HL-60 (cell line): ENCODE measurements at regions not wholly inside any gene's neighbourhood (a gene's known extent, or its start where the extent isn't known, plus 50 kb on each side); places are given as distances from the start of the nearest gene placed in this dataset.

Experiments used
- DNase-seq, 2 experiments: peaks; one replicate each; pipeline ENCODE4 v3.0.0-alpha.2; 2010 to 2020; ENCODE audit warnings: low read depth in 1 of 2, low spot score in 1 of 2
- H3K27ac ChIP-seq: fragments of 250-450 bp; sonication (Bioruptor Pico); replicated peaks from 2 replicates; pipeline ENCODE4 v1.5.1; 2020; ENCODE audit warnings: mild to moderate bottlenecking, moderate library complexity
- H3K27me3 ChIP-seq: fragments of 250-450 bp; sonication (Bioruptor Pico); 2 replicates; pipeline ENCODE4 v1.5.1; 2021; ENCODE audit warnings: mild to moderate bottlenecking, moderate library complexity; ENCODE audit not compliant: insufficient read depth, poor library complexity, severe bottlenecking
- H3K4me3 ChIP-seq: replicated peaks from 2 replicates; pipeline ENCODE4 v1.5.1; 2011; ENCODE audit warnings: mild to moderate bottlenecking, control low read depth, low read length; ENCODE audit not compliant: insufficient read depth
- GABPA ChIP-seq: IDR thresholded peaks from 2 replicates; pipeline ENCODE4 v1.6.1; 2012; ENCODE audit warnings: low read depth
- POLR2AphosphoS5 ChIP-seq: IDR thresholded peaks from 2 replicates; pipeline ENCODE4 v1.6.1; 2012; ENCODE audit warnings: low read depth
- SPI1 ChIP-seq: IDR thresholded peaks from 2 replicates; pipeline ENCODE4 v1.6.1; 2012; ENCODE audit warnings: low read depth, mild to moderate bottlenecking, borderline replicate concordance
- TF ChIP-seq, protein P1 (sequence below): IDR thresholded peaks from one replicate; pipeline ENCODE4 v1.5.1; 2011; ENCODE audit warnings: low read length, control low read depth, inconsistent platforms; ENCODE audit not compliant: insufficient read depth
- TF ChIP-seq, protein P2 (sequence below): IDR thresholded peaks from 2 replicates; pipeline ENCODE4 v1.6.1; 2012; ENCODE audit warnings: low read depth; ENCODE audit not compliant: insufficient replicate concordance

DNA sequence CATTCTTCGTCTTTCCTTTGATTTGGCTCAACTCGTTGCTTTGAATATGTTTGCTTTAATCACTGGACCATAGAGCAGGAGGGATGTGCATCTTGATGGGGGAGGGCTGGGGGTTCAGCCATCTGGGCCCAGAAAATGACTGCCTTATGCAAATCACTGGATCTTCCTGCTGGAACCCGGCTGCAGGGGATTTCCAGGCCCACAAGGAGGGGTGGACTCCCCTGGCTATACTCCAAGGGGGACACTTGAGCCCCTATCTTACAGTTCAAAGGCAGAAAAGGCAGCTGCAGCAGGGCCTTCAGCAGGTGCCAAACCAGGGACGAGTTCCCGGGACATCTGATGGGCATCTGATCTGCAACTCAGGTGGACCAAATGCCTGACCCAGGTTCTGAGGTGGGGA lies 122.5 kb downstream of the DICER1 start:
- TF ChIP-seq GABPA (no peak), SPI1 (no peak), POLR2AphosphoS5 (no peak)
- TF ChIP-seq, protein P1, sequence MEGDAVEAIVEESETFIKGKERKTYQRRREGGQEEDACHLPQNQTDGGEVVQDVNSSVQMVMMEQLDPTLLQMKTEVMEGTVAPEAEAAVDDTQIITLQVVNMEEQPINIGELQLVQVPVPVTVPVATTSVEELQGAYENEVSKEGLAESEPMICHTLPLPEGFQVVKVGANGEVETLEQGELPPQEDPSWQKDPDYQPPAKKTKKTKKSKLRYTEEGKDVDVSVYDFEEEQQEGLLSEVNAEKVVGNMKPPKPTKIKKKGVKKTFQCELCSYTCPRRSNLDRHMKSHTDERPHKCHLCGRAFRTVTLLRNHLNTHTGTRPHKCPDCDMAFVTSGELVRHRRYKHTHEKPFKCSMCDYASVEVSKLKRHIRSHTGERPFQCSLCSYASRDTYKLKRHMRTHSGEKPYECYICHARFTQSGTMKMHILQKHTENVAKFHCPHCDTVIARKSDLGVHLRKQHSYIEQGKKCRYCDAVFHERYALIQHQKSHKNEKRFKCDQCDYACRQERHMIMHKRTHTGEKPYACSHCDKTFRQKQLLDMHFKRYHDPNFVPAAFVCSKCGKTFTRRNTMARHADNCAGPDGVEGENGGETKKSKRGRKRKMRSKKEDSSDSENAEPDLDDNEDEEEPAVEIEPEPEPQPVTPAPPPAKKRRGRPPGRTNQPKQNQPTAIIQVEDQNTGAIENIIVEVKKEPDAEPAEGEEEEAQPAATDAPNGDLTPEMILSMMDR, result no peak
- TF ChIP-seq, protein P2, sequence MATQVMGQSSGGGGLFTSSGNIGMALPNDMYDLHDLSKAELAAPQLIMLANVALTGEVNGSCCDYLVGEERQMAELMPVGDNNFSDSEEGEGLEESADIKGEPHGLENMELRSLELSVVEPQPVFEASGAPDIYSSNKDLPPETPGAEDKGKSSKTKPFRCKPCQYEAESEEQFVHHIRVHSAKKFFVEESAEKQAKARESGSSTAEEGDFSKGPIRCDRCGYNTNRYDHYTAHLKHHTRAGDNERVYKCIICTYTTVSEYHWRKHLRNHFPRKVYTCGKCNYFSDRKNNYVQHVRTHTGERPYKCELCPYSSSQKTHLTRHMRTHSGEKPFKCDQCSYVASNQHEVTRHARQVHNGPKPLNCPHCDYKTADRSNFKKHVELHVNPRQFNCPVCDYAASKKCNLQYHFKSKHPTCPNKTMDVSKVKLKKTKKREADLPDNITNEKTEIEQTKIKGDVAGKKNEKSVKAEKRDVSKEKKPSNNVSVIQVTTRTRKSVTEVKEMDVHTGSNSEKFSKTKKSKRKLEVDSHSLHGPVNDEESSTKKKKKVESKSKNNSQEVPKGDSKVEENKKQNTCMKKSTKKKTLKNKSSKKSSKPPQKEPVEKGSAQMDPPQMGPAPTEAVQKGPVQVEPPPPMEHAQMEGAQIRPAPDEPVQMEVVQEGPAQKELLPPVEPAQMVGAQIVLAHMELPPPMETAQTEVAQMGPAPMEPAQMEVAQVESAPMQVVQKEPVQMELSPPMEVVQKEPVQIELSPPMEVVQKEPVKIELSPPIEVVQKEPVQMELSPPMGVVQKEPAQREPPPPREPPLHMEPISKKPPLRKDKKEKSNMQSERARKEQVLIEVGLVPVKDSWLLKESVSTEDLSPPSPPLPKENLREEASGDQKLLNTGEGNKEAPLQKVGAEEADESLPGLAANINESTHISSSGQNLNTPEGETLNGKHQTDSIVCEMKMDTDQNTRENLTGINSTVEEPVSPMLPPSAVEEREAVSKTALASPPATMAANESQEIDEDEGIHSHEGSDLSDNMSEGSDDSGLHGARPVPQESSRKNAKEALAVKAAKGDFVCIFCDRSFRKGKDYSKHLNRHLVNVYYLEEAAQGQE, result no peak
- no peaks in the 10 kb centered on the region for H3K27me3 ChIP-seq
- H3K4me3 ChIP-seq, result no peak overlapping the region
- no peak for DNase-seq
- H3K27ac ChIP-seq, result no peak overlapping the region

DNA sequence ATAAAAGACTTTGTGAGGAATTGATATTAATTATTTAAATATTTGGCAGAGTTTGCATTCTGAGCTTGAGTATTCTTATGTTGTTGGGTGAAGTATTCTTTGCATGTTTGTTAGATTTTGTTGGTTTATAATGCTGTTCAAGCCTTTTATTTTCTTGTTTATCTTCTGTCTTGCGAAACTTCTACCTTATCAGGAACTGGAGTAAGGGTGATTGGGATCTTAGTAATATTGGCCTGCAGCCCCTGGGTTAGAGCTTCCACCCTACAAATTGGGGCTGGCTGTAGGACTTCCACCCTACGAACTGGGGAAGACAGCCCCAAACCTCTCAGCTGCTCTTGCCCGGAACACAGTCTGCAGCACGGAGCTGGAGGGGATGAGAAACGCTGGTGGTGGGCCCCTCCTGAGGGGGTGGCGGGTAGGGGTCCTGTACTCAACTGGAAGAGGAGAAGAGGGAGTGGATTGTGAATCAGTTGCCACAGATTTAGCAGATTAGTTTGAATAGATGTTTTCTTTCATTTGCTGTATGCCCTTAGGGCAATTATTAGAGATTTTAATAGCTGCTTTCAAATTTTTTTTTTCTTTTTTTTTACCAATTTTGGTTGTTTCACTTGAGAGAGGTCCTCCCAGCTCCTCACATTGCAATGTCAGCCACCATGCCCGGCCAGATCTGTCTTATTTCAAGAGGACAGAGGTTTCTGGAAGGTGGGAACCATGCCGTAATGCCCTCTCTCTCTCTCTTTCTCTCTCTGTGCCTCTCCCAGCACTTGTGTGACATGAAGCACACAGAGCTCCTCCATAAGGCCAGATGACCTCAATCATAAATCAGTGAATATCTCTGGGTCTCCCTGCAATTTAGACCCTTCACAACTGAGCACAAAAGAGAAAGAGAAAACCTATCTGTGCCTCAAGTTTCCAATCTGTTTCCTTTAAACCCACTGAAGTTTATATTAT lies 123.4 kb downstream of the DICER1 start:
- Histone ChIP-seq H3K27me3 (no peaks in the 10 kb centered on the region), H3K4me3 (no peak overlapping the region), H3K27ac (no peak overlapping the region)
- no peak for DNase-seq
- TF ChIP-seq SPI1, result no peak
- TF ChIP-seq POLR2AphosphoS5, result no peak
- TF ChIP-seq GABPA, result no peak
- TF ChIP-seq, protein P1, result no peak
- TF ChIP-seq, protein P2, result no peak

DNA sequence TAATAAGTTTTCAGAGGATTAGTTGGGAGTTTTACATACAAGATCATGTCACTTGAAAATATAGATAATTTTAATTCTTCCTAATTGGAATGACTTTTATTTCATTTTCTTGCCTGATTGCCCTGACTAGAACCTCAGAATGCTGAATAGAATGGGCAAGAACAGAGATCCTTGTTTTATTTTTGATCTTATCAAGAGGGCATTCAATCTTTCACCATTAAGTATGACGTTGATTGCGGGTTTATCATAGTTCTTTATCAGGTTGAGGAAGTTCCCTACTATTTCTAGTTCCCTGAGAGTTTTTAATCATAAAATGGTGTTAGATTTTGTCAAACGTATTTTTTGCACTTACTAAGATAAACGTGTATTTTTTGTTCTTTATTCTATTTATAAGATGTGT lies 124.3 kb downstream of the DICER1 start:
- no peaks in the 10 kb centered on the region for H3K27me3 ChIP-seq
- no peak overlapping the region for H3K27ac ChIP-seq
- no peak overlapping the region for H3K4me3 ChIP-seq
- no peak for DNase-seq
- no peak for TF ChIP-seq POLR2AphosphoS5
- TF ChIP-seq, protein P1, result no peak
- TF ChIP-seq, protein P2, result no peak
- TF ChIP-seq SPI1, result no peak
- TF ChIP-seq GABPA, result no peak
